ENCODE measurements at regions not wholly inside any gene's neighbourhood (a gene's known extent, or its start where the extent isn't known, plus 50 kb on each side); places are given as distances from the start of the nearest gene placed in this dataset.

DNA sequence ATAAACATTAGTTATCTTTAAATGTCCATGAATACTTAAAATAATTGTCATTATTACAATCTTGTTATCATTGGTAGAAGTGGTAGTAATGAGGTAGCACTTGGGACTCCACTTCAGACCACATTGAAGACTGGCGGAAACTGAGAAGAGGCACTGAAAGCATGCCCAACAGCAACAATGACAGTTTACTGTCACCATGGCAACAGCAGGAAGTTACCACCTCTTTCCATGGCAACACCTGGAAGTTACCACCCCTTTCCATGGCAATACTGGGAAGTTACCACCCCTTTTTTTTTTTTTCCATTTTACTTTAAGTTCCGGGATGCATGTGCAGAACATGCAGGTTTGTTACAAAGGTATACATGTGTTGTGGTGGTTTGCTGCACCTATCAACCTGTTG lies 494.9 kb upstream of the RBFOX1 start:
- Mint-ChIP-seq H3K36me3 (no peaks in the 10 kb centered on the region), H3K27me3 (ENCODE audit: low read depth) (peaks cover 1% of the 10 kb centered on the region), H3K27ac (no peak overlapping the region), H3K4me1 (no peaks in the 10 kb centered on the region), H3K9me3 (peaks cover 7% of the 10 kb centered on the region), H3K4me3 (no peak overlapping the region)
- DNase-seq (ENCODE audit: low spot score in 2 of 2, unreplicated experiment in 2 of 2) = no peak
- TF ChIP-seq, protein P1, sequence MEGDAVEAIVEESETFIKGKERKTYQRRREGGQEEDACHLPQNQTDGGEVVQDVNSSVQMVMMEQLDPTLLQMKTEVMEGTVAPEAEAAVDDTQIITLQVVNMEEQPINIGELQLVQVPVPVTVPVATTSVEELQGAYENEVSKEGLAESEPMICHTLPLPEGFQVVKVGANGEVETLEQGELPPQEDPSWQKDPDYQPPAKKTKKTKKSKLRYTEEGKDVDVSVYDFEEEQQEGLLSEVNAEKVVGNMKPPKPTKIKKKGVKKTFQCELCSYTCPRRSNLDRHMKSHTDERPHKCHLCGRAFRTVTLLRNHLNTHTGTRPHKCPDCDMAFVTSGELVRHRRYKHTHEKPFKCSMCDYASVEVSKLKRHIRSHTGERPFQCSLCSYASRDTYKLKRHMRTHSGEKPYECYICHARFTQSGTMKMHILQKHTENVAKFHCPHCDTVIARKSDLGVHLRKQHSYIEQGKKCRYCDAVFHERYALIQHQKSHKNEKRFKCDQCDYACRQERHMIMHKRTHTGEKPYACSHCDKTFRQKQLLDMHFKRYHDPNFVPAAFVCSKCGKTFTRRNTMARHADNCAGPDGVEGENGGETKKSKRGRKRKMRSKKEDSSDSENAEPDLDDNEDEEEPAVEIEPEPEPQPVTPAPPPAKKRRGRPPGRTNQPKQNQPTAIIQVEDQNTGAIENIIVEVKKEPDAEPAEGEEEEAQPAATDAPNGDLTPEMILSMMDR (IDR thresholded peaks at IDR 0.05; ENCODE audit: unreplicated experiment) = no peak

DNA sequence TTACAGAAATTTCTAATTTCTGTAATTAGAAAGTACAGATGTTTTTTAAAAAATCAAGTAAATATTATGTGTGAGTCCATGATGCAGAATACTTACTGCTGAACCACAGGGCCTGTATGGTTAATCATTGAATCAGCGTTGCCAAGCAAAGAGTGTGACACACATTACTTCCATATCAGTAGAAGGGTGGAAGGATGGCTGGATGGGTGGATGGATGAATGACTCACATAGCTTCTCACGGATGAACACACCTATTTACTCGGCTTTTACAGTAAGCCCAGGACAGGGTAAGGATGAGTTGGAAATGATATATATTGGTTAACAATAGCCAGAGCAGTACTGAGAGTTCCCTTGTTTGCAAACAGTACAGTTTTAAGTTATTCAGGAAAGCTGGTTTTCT lies 495.9 kb upstream of the RBFOX1 start:
- peaks cover 3% of the 10 kb centered on the region for H3K27me3 Mint-ChIP-seq (ENCODE audit: low read depth)
- no peak overlapping the region for H3K4me3 Mint-ChIP-seq
- DNase-seq (ENCODE audit: low spot score in 2 of 2, unreplicated experiment in 2 of 2) = no peak
- no peaks in the 10 kb centered on the region for H3K4me1 Mint-ChIP-seq
- H3K27ac Mint-ChIP-seq = no peak overlapping the region
- TF ChIP-seq, protein P1 (IDR thresholded peaks at IDR 0.05; ENCODE audit: unreplicated experiment) = no peak
- H3K9me3 Mint-ChIP-seq = peaks cover 7% of the 10 kb centered on the region
- H3K36me3 Mint-ChIP-seq = no peaks in the 10 kb centered on the region

DNA sequence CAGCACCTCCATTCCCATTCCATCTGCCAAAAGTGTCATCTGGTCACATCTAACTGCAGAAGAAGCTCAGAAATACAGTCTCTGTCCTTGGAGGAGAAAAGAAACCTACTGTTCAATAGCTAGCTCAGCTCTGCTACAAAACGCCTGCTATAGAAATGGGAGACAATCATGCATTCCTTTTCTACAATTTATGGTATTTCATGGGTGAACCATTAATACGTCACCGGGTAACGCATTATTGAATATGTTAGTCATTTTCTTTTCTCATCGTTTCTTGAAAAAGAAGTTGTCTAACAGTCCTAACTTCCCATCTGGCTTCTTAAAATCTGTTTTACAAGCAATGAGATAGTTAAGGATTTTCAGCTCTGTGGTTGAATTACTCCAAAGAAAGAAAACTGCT lies 496.7 kb upstream of the RBFOX1 start:
- Mint-ChIP-seq H3K4me1 (no peaks in the 10 kb centered on the region), H3K27ac (no peak overlapping the region), H3K36me3 (no peaks in the 10 kb centered on the region), H3K27me3 (ENCODE audit: low read depth) (peaks cover 3% of the 10 kb centered on the region), H3K4me3 (no peak overlapping the region), H3K9me3 (peaks cover 7% of the 10 kb centered on the region)
- no peak for DNase-seq (ENCODE audit: low spot score in 2 of 2, unreplicated experiment in 2 of 2)
- TF ChIP-seq, protein P1 (IDR thresholded peaks at IDR 0.05; ENCODE audit: unreplicated experiment) = no peak

DNA sequence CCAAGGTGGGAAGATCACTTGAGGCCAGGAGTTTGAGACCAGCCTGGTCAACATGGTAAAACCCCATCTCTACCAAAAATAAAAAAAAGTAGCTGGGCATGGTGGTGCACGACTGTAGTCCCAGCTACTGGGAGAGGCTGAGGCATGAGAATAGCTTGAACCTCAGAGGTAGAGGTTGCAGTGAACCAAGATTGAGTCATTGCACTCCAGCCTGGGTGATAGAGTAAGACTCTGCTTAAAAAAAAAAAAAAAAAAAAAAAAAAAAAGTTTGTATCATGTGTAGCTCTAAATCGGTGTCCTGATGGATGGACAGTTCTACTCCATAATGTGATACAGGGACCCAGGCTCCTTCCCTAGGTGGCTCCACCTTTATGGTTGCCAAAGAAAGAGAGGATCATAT lies 497.1 kb upstream of the RBFOX1 start:
- Mint-ChIP-seq H3K27me3 (ENCODE audit: low read depth) (peaks cover 3% of the 10 kb centered on the region), H3K27ac (no peak overlapping the region), H3K36me3 (no peaks in the 10 kb centered on the region), H3K4me1 (no peaks in the 10 kb centered on the region), H3K4me3 (no peak overlapping the region), H3K9me3 (peaks cover 7% of the 10 kb centered on the region)
- no peak for DNase-seq (ENCODE audit: low spot score in 2 of 2, unreplicated experiment in 2 of 2)
- TF ChIP-seq, protein P1 (IDR thresholded peaks at IDR 0.05; ENCODE audit: unreplicated experiment) = no peak

DNA sequence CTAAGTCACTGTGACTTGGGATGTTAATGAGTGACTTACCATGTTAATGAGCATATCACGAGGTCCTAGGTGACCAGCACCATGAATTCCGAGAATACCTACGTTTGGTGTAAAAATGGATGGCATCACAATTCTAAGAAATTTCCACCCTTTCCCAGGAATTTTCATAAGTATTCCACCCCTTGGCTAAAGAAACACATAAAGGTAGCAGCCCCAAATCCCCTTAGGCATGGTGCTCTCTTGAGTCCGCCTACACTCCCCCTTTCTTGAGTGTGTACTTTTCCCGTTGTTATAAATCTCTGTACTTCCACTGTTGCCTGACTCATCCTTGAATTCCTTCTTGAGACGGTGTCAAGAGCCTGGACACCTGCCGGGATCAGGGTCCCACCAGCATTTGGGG lies 504.0 kb upstream of the RBFOX1 start:
- Mint-ChIP-seq H3K27me3 (ENCODE audit: low read depth) (peaks cover 4% of the 10 kb centered on the region), H3K36me3 (no peaks in the 10 kb centered on the region), H3K4me3 (no peak overlapping the region), H3K9me3 (no peaks in the 10 kb centered on the region), H3K27ac (no peak overlapping the region), H3K4me1 (no peaks in the 10 kb centered on the region)
- no peak for DNase-seq (ENCODE audit: low spot score in 2 of 2, unreplicated experiment in 2 of 2)
- TF ChIP-seq, protein P1 (IDR thresholded peaks at IDR 0.05; ENCODE audit: unreplicated experiment) = no peak

DNA sequence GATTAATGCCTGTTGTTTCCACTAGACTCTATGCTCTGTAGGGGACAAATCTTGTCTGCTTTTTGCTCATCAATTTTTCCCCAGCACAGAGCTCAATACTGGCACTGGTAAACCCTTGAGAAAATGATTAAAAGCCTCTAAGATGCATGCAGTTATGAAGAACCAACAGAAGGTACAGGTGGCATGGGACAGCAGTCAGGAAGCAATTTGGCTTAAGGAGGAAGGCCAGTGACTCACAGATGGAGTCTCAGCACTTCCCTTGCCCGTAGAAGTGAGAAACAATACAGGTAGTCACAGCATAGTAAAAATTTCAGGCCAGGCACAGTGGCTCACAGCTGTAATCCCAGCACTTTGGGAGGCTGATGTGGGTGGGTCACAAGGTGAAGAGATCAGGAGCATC lies 504.7 kb upstream of the RBFOX1 start:
- Mint-ChIP-seq H3K36me3 (no peaks in the 10 kb centered on the region), H3K27me3 (ENCODE audit: low read depth) (peaks cover 4% of the 10 kb centered on the region), H3K27ac (no peak overlapping the region), H3K4me1 (no peaks in the 10 kb centered on the region), H3K4me3 (no peak overlapping the region), H3K9me3 (no peaks in the 10 kb centered on the region)
- TF ChIP-seq, protein P1 (IDR thresholded peaks at IDR 0.05; ENCODE audit: unreplicated experiment) = no peak
- no peak for DNase-seq (ENCODE audit: low spot score in 2 of 2, unreplicated experiment in 2 of 2)
